ENCODE measurements at regions not wholly inside any gene's neighbourhood (a gene's known extent, or its start where the extent isn't known, plus 50 kb on each side); places are given as distances from the start of the nearest gene placed in this dataset.

DNA sequence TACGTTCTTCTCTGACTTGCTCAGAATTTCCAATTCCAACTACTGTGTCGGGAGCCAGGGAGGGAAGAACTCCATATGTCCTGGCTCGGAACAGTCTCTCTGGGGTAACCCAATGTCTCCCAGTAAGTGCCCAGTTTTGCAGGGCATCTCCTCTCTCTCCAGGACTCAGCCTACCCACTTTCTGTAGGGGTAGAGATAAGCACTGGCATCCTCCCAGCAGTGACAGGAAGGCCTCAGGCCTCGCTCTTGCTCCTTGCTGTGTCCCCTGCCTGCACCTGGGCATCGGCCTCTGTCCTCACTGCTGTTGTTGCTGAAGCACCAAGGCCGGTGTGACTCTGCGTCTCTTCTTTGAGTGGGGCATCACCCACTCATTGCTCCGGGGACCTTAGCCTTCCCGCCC is 388.9 kb upstream of the JARID2 start:
- DNase-seq (ENCODE audit: low read depth) = no peak

DNA sequence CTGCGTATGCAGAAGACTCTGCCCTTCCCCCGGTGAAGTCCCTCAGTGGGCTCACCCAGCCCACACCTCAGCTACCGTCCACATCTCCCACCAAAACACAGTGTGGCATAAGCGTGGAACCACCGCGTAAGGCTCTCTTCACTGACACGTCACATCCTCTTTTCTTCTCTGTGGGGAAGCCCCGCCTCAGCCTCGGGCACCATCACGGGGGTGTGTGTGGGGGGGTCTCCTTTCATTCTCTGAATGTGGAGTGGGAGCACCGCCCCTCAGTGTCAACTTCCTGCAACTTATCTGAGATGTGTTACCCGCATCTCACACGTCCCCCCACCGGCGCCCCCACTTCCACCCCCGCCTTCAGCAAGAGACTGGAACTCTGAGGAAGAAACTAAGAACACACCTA is 388.4 kb upstream of the JARID2 start:
- DNase-seq (ENCODE audit: low read depth) = peak; percentile 67

DNA sequence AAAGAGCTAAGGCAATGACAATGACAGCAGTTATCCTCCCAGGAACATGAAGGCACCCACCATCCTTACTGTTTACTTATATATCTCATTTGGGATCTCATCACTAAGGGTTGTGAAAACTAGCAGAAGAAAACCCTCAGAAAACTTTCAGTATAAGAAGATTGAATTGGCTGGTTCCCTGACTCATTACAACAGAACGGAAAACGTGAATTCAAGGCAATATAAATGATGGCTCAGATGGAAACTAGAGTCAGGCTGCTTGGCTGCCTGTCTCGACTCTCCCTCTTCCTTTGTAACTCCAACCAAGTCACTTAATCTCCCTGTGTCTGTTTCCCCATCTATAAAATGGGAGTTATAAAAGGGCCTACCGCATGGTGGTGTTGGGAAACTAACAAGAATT is 387.1 kb upstream of the JARID2 start:
- DNase-seq (ENCODE audit: low read depth) = no peak

DNA sequence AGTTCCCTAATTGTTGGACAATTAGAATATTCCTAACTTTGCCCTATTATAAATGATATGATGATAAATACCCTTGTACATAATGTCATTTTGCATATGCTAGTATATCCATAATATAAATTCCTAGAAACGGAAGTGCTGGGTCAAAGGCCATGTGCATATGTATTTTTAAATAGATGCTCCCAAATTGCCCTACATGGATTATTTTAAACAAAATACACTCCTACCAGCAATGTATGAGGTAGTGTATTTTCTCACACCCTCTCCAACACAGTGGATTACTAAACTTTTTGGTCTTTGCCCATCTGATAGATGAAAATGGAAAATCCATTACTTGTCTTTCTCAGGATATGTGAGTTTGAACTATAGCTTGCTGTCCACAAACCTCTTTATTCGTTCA is 385.1 kb upstream of the JARID2 start:
- DNase-seq (ENCODE audit: low read depth) = no peak

DNA sequence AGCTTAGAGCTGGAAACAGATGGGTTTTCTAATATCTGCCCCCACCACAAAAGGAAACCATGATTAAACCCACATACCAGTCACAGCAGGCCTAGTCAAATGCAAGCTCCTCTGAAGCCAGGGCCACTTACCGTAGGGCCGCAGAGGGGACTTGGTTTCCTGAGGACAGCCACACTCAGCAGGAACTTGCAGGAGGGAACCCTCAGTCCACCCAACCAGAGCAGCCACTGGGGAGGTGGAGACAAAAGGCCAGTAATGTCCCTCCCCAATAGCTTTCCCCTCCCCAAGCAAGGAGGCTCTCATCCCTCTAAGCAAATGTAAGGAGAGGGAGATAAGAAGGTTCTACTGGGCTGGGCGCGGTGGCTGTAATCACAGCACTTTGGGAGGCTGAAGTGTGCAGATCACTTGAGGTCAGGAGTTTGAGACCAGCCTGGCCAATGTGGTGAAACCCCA is 384.4 kb upstream of the JARID2 start:
- DNase-seq (ENCODE audit: low read depth) = no peak

DNA sequence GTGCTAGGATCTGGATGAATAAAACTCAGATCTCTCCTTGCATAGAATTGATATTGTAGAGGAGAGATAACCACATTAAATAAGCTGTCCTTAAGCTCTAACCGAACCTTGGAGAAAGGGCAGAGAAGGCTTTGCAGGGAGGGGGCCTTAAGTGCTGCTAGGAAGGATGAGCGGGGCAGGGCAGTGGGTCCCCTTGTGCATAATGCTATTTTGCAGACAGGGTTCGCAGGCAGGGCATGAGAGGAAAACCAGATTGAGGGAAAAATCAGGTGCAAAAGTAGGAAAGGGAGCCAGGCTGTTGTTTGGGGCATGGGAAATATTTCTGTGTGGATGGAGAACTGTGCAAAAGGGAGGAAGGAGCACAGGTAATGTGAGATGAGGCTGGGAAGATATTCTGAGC is 383.0 kb upstream of the JARID2 start:
- DNase-seq (ENCODE audit: low read depth) = no peak

DNA sequence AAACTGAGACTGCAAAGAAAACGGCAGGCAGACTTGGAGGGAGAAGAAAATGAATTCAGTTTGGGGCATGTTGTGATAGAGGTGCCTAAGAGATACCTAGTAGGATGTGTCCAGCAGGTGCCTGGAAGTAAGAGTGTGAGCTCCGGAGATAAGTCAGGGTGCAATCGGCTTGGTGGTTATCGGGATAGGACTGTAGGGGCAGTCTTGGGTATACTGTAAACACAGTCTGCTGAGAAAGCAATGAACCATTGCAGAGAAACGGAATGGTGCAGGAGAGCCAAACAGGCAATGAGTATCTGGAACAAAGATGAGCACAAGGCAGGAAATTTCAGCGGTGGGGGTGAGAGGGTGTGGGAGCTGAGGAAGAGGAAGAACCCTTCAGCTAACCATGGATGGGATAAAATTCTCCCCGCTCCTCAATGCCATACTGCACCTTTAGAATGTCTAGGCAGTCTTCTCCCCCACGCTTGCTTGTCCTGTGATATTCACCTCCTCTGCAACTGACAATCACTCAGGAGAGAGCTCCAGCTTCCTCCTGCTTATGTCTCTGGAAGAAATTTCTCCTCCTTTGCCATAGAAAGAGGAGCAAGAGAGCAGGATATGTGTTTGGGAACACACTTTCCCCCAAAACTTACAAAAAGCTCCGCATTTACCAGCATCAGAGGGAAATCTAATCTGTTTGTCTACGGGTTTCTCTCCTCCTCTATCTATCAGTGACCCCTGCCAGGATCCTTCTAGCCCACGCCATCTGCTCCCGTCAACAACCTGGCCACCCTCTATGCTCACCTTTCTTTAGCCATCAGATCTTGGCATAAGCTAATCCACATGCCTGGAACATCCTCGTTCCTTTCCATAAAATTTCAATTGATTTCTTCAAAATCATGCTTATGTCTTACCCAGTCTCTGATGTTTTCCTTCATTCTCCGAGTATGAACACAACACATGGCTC is 381.7 kb upstream of the JARID2 start:
- no peak for DNase-seq (ENCODE audit: low read depth)

DNA sequence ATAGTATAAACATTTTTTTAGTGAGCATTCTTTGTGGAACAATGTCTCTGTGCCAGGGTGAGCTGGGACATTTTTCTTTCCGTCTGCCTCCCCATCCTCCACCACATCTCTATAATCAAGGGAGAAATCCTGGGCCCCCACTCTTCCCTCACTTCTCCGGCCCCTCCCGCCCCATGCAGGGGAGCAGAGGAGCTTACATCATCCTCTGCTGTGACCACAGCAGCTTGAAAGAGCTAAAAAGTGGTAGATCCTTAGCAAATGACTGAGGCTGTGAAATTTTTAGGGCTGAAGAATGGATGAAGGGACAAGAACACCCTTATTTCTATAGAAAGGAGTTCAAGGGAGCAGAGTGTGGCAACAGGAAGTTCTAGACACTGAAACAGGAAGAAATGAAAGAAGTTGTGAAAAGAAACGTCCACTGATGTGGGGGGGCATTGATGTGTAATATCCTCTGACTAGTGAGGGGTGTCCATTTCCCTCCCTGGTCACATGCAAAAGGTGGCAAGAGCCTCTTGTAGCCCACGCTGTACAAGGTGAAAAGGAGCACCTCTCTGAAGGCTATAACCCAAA is 380.3 kb upstream of the JARID2 start:
- DNase-seq (ENCODE audit: low read depth) = no peak

DNA sequence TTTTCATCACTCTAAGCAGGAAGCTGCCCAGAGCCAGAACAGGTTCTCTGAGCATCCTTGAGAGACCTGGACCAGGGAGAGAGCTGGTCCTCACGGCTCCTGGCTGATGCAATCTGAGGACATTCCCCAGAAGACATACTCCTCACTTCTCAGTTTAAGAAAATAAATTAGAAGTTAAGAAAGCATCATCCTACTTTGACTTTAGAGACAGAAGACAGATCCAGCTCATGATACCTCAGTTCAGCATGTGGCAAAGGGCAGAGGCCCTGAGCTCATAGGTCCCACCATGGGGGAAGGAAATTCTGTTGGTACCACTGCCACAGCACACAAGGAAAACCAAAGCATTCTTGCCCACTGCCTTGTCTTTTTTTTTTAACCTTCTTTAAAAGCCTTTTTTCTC is 378.1 kb upstream of the JARID2 start:
- DNase-seq (ENCODE audit: low read depth) = no peak

DNA sequence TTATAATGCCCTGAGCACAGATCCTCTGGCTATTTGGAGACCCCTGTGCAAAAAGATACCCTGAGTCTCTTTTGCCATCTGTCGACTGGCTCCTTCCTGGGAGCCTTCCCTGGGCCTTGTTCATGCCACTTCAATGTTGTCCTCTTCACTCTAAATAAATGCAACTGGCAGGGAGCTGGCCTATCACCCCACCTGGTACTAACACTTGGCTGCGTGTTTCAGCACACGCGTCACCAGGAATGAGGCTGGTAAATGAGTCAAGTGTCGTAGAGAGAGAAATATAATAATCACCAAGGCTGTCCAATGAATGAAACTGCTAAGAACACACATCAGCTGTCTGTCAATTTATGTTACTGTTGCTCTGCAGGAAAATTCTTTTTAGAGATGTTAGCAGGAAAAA is 374.6 kb upstream of the JARID2 start:
- no peak for DNase-seq (ENCODE audit: low read depth)

DNA sequence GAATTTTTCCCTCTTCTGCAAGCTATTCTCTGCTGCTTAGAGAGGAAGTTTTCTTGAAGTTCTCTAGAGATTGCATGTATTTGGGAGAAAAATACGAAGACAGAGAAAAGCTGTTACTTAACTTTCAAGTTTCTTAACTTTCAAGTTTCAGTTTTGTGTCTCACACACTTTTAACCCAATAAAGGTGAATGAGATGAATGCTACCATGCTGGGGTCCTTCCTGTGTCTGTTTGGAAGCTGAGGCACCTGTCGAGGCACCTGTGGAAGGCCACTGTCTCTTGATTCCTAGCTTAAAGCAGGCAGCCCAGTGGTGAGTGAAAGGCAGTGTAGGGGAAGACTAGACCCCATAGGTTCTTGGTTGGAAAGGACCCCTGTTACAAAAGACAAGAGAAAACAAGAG is 372.8 kb upstream of the JARID2 start:
- no peak for DNase-seq (ENCODE audit: low read depth)

DNA sequence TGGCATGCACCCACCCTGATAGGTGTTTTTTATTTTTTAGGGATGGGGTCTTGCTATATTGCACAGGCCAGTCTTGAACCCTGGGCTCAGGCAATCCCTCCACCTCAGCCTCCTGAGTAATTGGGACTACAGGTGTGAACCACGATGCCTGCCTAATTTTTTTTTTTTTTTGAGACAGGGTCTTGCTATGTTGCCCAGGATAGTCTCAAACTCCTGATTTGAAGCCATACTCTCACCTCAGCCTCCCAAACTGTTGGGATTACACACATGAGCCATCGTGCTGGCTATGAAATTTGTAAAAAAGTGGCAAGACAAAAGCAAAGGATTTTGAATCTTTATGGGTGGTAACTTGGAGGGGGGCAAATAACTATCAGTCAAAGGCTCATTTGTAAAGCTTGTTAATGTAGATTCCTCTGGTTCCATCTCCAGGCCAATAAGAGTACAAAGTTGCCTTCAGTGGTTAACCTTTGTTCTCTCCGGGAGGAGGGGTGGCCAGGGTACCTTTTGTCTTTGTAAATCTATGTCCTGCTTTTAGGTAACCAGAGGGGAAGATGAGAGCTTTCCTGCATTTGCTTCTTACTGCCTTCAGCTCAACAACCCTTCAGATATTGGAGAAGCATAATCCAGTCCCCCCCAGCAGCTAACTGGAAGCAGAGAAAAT is 372.0 kb upstream of the JARID2 start:
- DNase-seq (ENCODE audit: low read depth) = no peak

DNA sequence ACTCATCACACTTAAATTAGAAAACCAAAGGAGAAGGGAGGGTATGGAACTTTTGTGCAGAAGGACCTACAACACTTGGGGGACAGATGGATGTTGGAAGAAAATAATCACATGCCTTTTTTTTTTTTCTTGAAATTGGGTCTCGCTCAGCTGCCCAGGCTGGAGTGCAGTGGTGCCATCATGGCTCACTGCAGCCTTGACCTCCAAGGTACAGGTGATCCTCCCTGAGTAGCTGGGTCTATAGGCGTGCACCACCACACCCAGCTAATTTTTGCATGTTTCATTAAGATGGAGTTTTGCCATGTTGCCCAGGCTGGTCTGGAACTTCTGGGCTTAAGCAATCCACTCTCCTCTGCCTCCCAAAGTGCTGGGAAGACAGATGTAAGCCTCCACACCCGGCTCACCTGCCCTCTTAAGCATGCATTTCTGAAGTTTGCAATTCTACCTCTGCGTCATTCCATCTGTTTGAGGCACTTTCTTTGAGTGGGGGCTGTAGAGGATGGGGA is 370.8 kb upstream of the JARID2 start:
- no peak for DNase-seq (ENCODE audit: low read depth)

DNA sequence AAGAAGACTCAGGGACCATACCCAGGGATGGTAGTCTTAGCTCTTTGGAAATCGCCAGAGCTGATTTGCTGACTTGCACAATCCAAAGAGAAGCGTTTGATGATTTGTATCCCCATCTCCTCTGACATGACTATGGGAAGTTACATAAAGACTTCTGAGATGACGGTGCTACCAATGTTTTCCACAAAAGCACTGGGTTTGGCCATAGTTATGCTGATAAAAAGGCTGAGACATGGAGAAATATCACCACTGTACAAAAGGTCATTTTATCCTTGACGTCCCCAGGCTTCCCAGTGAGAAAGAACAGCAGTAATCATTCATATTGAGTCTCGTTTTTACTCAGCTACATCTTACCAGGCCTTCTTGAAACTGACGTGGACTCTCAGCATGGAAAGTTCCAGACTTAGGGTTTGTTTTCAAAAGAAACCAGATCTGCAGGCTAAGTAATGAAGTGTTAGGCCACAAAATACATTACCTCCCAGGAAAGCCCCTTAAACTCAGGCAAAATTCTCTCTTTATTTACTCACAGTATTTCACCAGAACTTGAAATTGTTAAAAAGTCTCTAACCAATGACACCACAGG is 370.3 kb upstream of the JARID2 start:
- no peak for DNase-seq (ENCODE audit: low read depth)

DNA sequence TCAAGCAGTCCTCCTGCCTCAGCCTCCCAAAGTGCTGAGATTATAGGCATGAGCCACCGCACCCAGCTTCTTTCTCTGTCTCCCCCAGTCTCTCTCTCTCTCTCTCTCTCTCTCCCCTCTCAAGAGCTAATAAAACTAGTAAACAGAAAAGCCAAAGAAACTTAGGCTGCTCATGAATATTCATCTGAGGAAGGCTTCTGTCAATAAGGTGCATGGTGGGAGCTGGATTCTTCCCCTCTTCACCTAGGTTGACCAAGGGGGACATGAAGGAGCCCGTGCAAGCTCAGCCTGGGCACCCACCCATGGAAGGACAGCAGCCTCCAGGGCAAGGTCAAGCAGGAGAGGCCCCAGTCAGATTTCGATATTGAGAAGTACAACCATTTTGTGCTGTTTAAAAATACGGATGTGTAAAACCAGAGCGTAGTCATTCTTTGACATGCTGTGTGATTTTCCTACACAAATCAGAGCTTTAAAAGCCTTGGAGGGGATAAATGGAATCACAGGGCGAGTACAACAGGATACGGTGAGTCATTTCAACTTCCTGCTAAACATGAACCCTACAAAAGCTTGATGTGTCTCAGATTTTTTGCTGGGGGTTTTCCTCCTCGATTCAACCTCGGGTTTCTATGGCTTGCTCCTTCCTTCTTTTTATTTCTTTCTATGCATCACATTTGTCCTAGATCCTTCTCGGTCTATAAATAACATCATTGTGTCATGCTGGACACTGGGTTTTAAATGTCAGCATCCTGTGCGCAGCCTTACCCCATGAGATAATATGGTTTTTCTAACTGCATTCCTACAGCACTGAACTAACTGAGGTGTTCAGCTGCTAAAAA is 368.9 kb upstream of the JARID2 start:
- DNase-seq (ENCODE audit: low read depth) = no peak

DNA sequence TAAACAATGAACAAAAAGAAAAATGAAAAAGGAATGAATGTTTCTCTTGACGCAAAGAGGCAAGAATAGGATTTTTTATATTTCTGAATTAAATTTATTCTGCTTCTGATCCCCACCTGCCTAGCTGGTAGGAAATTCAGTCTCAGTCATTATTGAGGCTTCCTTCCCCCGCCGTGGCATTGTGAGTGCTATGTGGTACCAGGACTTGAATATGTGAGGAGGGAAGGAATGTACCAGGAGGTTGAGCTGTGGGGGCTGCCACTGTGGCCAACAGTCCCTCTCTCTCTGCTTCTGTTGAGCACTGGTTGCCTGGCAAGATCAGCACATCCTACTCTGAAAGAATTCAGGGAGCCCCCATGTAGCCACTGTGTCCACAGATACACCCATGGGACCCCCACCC is 368.1 kb upstream of the JARID2 start:
- DNase-seq (ENCODE audit: low read depth) = no peak

DNA sequence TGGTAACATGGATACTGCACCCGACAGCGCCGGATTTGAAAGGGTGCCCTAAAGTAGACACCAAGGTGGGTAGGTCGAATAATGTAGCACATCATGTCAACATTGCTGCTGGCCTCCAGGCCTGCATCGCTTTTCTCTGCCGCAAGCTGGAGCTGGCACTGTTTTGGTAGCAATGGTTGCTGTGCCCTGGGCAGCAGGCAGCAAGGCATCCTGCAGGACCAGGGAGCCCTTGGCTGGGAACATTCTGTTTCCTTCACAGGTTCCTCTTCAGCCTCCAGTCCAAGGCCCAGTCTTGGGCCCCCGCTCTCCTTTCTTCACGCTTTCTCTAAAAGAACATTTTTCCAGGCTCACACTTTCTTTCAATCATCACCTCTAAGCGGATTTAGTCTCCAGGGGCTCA is 365.8 kb upstream of the JARID2 start:
- DNase-seq (ENCODE audit: low read depth) = no peak

DNA sequence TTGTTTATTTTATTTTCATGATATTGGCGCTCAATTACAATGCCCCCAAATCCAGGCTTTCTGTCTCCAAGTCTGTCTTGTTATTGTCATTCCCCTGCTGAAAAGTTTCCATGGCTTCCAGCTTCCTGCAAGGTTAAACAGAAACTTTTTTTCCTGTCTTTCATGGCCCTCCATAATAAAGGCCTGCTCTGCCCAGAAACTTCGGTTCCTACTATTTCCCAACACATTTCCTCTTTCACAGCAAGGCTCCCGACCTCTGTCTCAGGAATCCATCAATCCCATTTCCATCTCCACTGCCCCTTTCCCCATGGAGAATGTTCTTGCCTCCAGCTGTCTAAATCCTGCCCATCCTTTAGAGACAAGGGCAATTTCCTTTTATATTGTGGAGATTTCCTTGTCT is 365.2 kb upstream of the JARID2 start:
- DNase-seq (ENCODE audit: low read depth) = no peak

DNA sequence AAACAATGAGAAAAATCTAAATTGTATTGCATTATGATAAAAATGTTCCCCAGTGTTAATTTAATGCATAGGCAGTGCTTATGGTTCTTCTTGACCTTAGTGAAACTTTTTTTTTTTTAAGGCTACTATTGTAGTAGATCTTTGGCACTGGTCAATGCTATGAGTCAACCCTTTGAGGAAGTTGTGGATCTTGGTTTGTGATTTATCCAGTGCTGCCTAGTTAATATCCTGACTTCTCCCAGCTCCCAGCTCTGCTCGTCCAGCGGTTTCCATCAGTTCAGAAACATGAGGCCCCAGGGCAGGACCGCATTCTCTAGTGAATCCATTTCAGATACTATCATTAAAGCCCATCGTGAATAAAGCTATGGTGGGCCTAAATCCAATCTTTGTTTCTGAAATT is 364.5 kb upstream of the JARID2 start:
- no peak for DNase-seq (ENCODE audit: low read depth)

DNA sequence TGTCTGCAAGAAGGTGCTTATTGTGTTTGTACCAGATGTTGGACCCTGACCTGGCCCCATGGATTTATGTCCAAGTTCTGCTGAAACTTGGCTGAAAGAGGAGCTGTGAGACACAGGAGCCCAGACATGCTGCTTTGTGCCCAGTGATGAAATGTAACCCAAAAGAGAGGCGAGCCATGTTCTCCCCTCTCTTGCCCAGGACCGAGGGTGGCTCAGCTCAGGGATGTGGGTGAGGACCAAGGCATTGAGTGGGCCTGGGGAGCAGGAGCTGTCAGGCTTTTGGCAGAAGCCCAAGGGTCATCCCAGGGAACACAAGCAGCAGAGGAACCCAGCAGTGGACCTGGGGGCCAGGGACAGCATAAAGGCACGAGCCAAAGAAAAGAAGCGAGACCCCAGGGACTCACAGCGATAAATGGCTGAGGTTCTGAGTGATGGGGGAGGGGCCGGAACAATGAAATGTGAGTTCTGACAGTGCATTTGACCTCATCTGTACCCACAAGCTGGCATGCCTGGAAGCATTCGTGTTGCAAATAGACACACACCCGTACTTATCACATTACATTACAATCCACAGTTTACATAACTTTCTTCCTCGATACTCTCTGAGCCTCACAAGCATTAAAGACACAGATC is 363.4 kb upstream of the JARID2 start:
- DNase-seq (ENCODE audit: low read depth) = no peak

DNA sequence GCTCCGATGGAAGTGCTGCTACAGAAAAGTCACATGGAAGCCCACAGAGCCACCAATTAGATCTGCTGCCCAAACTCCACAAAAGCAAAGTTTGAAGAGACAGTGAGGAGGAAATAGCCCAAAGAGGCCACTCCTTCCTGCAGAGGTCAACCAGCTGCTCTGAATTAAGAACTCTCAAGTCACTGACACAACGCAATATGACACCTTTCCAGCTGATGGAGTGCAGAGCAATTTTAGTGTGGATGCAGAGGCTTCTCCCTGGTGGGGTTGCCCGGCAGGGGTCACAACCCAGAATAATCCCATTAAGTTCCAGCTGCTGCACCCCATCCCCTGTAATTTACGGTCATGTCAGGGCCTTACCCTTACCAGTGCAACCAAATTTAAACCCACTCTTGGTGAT is 361.9 kb upstream of the JARID2 start:
- DNase-seq (ENCODE audit: low read depth) = no peak

All from stimulated activated CD8-positive, alpha-beta memory T cell treated with anti-CD3 and anti-CD28 coated beads, Interleukin-7, amount 100 ng/mL, for 24 hours (primary cell).